ENCODE measurements at regions not wholly inside any gene's neighbourhood (a gene's known extent, or its start where the extent isn't known, plus 50 kb on each side); places are given as distances from the start of the nearest gene placed in this dataset.

DNA sequence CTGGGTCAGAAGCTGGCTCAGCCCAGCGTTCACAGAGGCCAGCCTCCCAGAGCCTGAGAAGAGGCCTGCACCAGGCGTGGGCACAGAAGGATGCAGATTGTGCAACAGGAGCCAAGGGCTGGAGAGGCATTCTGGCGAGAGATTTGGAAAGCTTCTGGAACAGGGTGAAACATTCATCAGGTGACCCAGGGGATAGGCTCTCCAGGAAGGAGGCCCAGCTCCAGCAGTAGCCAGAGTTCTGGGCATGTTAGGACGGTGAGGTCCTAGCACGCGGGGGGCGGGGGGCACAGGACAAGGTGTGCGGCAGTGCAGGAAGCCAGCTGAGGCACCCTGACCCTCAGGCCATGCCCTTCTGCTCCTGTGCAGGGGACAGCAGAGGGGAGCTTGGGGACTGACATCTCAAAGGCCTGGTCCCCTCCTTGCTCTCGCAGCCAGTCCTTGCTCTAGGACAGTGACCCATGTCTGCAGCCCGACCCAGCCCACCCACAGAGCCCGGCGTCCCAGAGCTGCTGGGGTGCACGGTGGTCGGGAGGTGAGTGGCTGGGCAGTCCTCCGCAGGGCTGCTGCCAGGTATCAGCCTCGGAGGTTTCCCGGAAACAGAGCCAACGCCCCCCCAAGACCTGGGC, 111.7 kb upstream of the KLF13 start:
- DNase-seq (ENCODE audit: extremely low spot score in 2 of 2) = peak in 1 of 2 donors; percentile 94
- no peaks in the 10 kb centered on the region for H3K9me3 ChIP-seq
- intact Hi-C loops (cut with DNase I) = loop anchor here (5.0 to 10.0 kb wide), 2 partner anchors 220 to 1153 kb away; no protein-coding TSS in a partner anchor
- peak; percentile 73 to 74 for TF ChIP-seq POLR2AphosphoS5 (IDR thresholded peaks at IDR 0.05; ENCODE audit: insufficient read depth in 1 of 2, low read depth in 1 of 2)
- TF ChIP-seq, protein P1, sequence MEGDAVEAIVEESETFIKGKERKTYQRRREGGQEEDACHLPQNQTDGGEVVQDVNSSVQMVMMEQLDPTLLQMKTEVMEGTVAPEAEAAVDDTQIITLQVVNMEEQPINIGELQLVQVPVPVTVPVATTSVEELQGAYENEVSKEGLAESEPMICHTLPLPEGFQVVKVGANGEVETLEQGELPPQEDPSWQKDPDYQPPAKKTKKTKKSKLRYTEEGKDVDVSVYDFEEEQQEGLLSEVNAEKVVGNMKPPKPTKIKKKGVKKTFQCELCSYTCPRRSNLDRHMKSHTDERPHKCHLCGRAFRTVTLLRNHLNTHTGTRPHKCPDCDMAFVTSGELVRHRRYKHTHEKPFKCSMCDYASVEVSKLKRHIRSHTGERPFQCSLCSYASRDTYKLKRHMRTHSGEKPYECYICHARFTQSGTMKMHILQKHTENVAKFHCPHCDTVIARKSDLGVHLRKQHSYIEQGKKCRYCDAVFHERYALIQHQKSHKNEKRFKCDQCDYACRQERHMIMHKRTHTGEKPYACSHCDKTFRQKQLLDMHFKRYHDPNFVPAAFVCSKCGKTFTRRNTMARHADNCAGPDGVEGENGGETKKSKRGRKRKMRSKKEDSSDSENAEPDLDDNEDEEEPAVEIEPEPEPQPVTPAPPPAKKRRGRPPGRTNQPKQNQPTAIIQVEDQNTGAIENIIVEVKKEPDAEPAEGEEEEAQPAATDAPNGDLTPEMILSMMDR (IDR thresholded peaks at IDR 0.05) = no peak
- peak in 1 of 2 donors; percentile 17 for TF ChIP-seq POLR2A (IDR thresholded peaks at IDR 0.05)
- peaks cover 34% of the 10 kb centered on the region for H3K4me1 ChIP-seq
- H3K27ac ChIP-seq = peak overlapping the region; percentile 96
- no peaks in the 10 kb centered on the region for H3K36me3 ChIP-seq
- no peaks in the 10 kb centered on the region for H3K27me3 ChIP-seq
- peak overlapping the region; percentile 54 to 73 for H3K4me3 ChIP-seq

DNA sequence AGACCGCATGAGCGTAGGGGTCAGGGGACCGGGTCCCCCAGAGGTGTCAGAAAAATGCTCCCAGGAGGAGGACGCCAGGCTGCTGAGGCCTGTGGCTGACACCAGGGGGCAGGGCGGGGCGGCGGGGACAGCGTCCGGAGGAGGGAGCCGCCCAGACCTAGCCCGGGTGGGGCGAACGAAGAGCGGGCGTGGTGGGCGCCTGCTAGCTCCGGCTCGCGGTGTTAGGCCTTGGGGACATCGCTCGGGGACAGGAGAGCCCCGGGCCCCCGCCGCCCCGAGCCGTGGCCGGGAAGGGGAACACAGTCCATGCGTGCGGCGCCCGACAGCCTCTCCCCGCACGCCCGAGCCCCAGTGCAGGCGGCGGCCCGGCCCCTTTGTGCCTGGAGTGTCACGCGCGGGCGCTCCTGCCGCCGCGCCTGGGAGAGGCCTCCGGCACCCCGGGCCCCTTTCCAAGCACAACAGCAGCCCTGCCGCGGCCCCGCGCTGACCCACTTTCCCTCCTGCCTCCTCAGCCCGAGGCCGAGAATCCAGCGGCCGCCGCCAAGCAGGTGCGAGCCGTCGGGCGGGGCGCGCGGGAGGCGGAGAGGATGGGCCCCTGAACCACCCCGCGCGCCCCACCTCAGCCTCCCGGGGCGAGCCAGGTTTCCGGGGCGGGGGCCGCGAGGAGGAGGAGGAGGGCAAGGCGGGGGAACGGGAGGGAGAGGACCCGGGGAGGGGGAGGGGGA, 111.0 kb upstream of the KLF13 start:
- intact Hi-C loops (cut with DNase I) = loop anchor here (1.0 to 10.0 kb wide), 3 partner anchors 111 to 275 kb away; partner anchors contain the start of gene KLF13
- H3K9me3 ChIP-seq = no peaks in the 10 kb centered on the region
- H3K36me3 ChIP-seq = no peaks in the 10 kb centered on the region
- H3K4me3 ChIP-seq = peak overlapping the region; percentile 54 to 73
- peaks cover 34% of the 10 kb centered on the region for H3K4me1 ChIP-seq
- DNase-seq (ENCODE audit: extremely low spot score in 2 of 2) = no peak
- no peaks in the 10 kb centered on the region for H3K27me3 ChIP-seq
- TF ChIP-seq, protein P1 (IDR thresholded peaks at IDR 0.05) = peak; percentile 36 to 87 (median 81)
- TF ChIP-seq POLR2A (IDR thresholded peaks at IDR 0.05) = no peak
- TF ChIP-seq POLR2AphosphoS5 (IDR thresholded peaks at IDR 0.05; ENCODE audit: insufficient read depth in 1 of 2, low read depth in 1 of 2) = peak in 1 of 2 donors; percentile 47
- H3K27ac ChIP-seq = peak overlapping the region; percentile 96

DNA sequence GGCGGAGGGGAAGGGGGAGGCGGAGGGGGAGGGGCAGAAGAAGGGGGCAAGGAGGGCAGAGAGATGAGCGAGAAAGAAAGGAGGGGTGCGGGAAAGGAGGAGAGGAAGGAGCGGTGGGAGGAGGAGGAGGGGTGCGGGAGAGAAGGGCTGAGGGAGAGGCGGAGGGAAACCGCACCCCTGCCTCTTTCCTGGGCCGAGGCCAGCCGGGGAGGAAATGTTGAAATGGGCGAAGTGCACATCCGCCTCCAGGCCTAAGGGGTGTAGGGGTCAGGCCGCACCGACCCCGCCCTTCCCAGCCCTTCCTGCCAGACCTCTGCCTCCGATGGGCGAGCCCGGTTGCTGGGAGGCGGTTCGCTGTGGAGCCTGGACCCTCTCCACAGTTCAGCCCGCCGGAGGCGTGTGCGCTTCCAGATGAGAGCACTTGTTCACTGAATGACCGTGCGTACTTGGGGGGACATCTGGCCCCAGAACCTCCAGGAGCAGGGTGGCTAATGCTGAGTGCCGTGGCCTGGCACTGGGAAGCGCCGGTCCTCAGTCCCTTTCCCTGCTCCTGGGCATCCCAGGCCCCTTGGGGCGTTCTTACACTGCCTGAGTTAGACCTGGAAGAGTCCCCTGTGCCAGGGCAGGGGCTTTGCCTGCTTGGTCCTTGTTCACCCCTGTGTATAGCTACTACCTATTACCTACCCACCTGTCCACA, 110.3 kb upstream of the KLF13 start:
- DNase-seq (ENCODE audit: extremely low spot score in 2 of 2) = peak in 1 of 2 donors; percentile 93
- no peaks in the 10 kb centered on the region for H3K36me3 ChIP-seq
- H3K27me3 ChIP-seq = no peaks in the 10 kb centered on the region
- peak overlapping the region; percentile 96 for H3K27ac ChIP-seq
- intact Hi-C loops (cut with DNase I) = loop anchor here (1.0 to 10.0 kb wide), 3 partner anchors 110 to 274 kb away; partner anchors contain the start of gene KLF13
- peaks cover 34% of the 10 kb centered on the region for H3K4me1 ChIP-seq
- peak overlapping the region; percentile 54 to 73 for H3K4me3 ChIP-seq
- TF ChIP-seq, protein P1 (IDR thresholded peaks at IDR 0.05) = no peak
- TF ChIP-seq POLR2AphosphoS5 (IDR thresholded peaks at IDR 0.05; ENCODE audit: insufficient read depth in 1 of 2, low read depth in 1 of 2) = peak; percentile 22 to 86
- H3K9me3 ChIP-seq = no peaks in the 10 kb centered on the region

DNA sequence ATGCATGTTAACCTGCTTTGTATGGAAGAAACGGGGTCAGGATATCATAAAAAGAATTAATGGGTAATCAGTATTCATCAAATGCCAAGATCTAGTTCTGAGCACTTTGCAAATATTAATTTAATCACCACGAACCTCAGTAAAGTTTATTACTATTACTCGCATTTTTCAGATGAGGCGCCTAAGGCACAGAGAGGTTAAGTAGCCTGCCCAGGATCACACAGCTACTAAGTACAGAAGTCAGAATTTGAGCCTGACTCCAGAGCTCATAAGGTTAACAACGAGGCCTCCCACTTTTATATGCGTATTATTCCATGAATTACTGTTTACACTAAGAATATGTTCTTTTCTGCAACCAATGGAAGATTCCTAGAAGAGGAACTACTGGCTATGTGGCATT, 109.6 kb upstream of the KLF13 start:
- Histone ChIP-seq H3K4me1 (peaks cover 34% of the 10 kb centered on the region), H3K4me3 (no peak overlapping the region), H3K27ac (peak overlapping the region; percentile 96), H3K36me3 (no peaks in the 10 kb centered on the region), H3K27me3 (no peaks in the 10 kb centered on the region), H3K9me3 (no peaks in the 10 kb centered on the region)
- no peak for TF ChIP-seq POLR2A (IDR thresholded peaks at IDR 0.05)
- TF ChIP-seq POLR2AphosphoS5 (IDR thresholded peaks at IDR 0.05; ENCODE audit: insufficient read depth in 1 of 2, low read depth in 1 of 2) = no peak
- TF ChIP-seq, protein P1 (IDR thresholded peaks at IDR 0.05) = no peak
- intact Hi-C loops (cut with DNase I) = loop anchor here (10.0 kb wide), 1 partner anchor 218 kb away; no protein-coding TSS in a partner anchor
- no peak for DNase-seq (ENCODE audit: extremely low spot score in 2 of 2)
